Osteocyte (in vitro differentiated cells): ENCODE measurements at regions not wholly inside any gene's neighbourhood (a gene's known extent, or its start where the extent isn't known, plus 50 kb on each side); places are given as distances from the start of the nearest gene placed in this dataset.
A peak's percentile ranks its signal among the peaks of the same experiment; 100 is the strongest.

Experiments
- DNase-seq: peaks from one replicate; pipeline ENCODE4 v3.0.0; 2021; ENCODE audit warnings: mixed read lengths; ENCODE audit not compliant: unreplicated experiment; ENCODE audit errors: extremely low spot score
- H3K27ac Mint-ChIP-seq: one replicate; pipeline ENCODE4 v1.8.0; 2021; ENCODE audit warnings: mild to moderate bottlenecking, mixed read lengths; ENCODE audit not compliant: unreplicated experiment
- H3K27me3 Mint-ChIP-seq: one replicate; pipeline ENCODE4 v1.8.0; 2021; ENCODE audit warnings: mixed read lengths; ENCODE audit not compliant: unreplicated experiment
- H3K36me3 Mint-ChIP-seq: one replicate; pipeline ENCODE4 v1.8.0; 2021; ENCODE audit warnings: mixed read lengths; ENCODE audit not compliant: unreplicated experiment
- H3K4me1 Mint-ChIP-seq: one replicate; pipeline ENCODE4 v1.8.0; 2021; ENCODE audit warnings: mixed read lengths; ENCODE audit not compliant: unreplicated experiment
- H3K4me3 Mint-ChIP-seq: one replicate; pipeline ENCODE4 v1.8.0; 2021; ENCODE audit warnings: mild to moderate bottlenecking, moderate library complexity, mixed read lengths; ENCODE audit not compliant: unreplicated experiment
- H3K9me3 Mint-ChIP-seq: one replicate; pipeline ENCODE4 v1.8.0; 2021; ENCODE audit warnings: mixed read lengths; ENCODE audit not compliant: unreplicated experiment
- CTCF ChIP-seq: fragments of 200-600 bp; sonication (generic); IDR thresholded peaks from 2 replicates; pipeline ENCODE4 v1.5.0; 2021; ENCODE audit warnings: antibody characterized with exemption, mild to moderate bottlenecking, moderate library complexity

GRCh38 chr10:64379898-64380297 lies 858.7 kb downstream of the REEP3 start:
- Mint-ChIP-seq H3K27me3 (peaks cover 7% of the 10 kb centered on the region), H3K9me3 (no peaks in the 10 kb centered on the region), H3K4me3 (no peak overlapping the region), H3K27ac (no peak overlapping the region), H3K36me3 (no peaks in the 10 kb centered on the region), H3K4me1 (no peaks in the 10 kb centered on the region)
- DNase-seq: no peak
- TF ChIP-seq CTCF: no peak

GRCh38 chr10:64385355-64385754 lies 864.2 kb downstream of the REEP3 start:
- H3K27ac Mint-ChIP-seq: no peak overlapping the region
- no peaks in the 10 kb centered on the region for H3K27me3 Mint-ChIP-seq
- no peaks in the 10 kb centered on the region for H3K36me3 Mint-ChIP-seq
- no peaks in the 10 kb centered on the region for H3K4me1 Mint-ChIP-seq
- TF ChIP-seq CTCF: no peak
- no peak overlapping the region for H3K4me3 Mint-ChIP-seq
- H3K9me3 Mint-ChIP-seq: peaks cover 4% of the 10 kb centered on the region
- DNase-seq: no peak

GRCh38 chr10:64394744-64395143 lies 873.5 kb downstream of the REEP3 start:
- no peak overlapping the region for H3K4me3 Mint-ChIP-seq
- no peaks in the 10 kb centered on the region for H3K36me3 Mint-ChIP-seq
- no peaks in the 10 kb centered on the region for H3K9me3 Mint-ChIP-seq
- no peak for DNase-seq
- peaks cover 43% of the 10 kb centered on the region for H3K4me1 Mint-ChIP-seq
- H3K27me3 Mint-ChIP-seq: no peaks in the 10 kb centered on the region
- peak overlapping the region; percentile 0 for H3K27ac Mint-ChIP-seq
- TF ChIP-seq CTCF: no peak

GRCh38 chr10:64396105-64396708 lies 875.0 kb downstream of the REEP3 start:
- no peak for DNase-seq
- no peak overlapping the region for H3K4me3 Mint-ChIP-seq
- H3K4me1 Mint-ChIP-seq: peaks cover 43% of the 10 kb centered on the region
- no peaks in the 10 kb centered on the region for H3K27me3 Mint-ChIP-seq
- TF ChIP-seq CTCF: no peak
- peaks cover 4% of the 10 kb centered on the region for H3K9me3 Mint-ChIP-seq
- peak overlapping the region; percentile 60 for H3K27ac Mint-ChIP-seq
- H3K36me3 Mint-ChIP-seq: no peaks in the 10 kb centered on the region

GRCh38 chr10:64397125-64397524 lies 875.9 kb downstream of the REEP3 start:
- DNase-seq: no peak
- no peaks in the 10 kb centered on the region for H3K27me3 Mint-ChIP-seq
- H3K4me3 Mint-ChIP-seq: no peak overlapping the region
- TF ChIP-seq CTCF: no peak
- no peak overlapping the region for H3K27ac Mint-ChIP-seq
- H3K4me1 Mint-ChIP-seq: peaks cover 43% of the 10 kb centered on the region
- no peaks in the 10 kb centered on the region for H3K36me3 Mint-ChIP-seq
- peaks cover 4% of the 10 kb centered on the region for H3K9me3 Mint-ChIP-seq
